AG04449 (cell line): ENCODE measurements at regions not wholly inside any gene's neighbourhood (a gene's known extent, or its start where the extent isn't known, plus 50 kb on each side); places are given as distances from the start of the nearest gene placed in this dataset.

ENCODE experiments used
- CTCF ChIA-PET: fragments of 350-600 bp; formaldehyde crosslinking; extraction: SDS; loops from one replicate; lab custom pipeline; 2021; ENCODE audit warnings: antibody characterized with exemption; lab: Yijun Ruan, JAX
- POLR2A ChIA-PET: fragments of 400-600, 350-600 bp; formaldehyde crosslinking; extraction: SDS; loops from one replicate; lab custom pipeline; 2020; ENCODE audit warnings: antibody characterized with exemption, inconsistent platforms; lab: Yijun Ruan, JAX
- DNase-seq: peaks from one replicate; pipeline ENCODE4 v3.0.0-alpha.2; 2010; ENCODE audit warnings: low read depth, low spot score
- H3K4me3 ChIP-seq: 2 replicates; pipeline ENCODE4 v1.5.1; 2011; ENCODE audit warnings: low read depth, mild to moderate bottlenecking, control low read depth, low read length
- TF ChIP-seq, protein P1 (sequence below): IDR thresholded peaks from one replicate; pipeline ENCODE4 v1.5.1; 2011; ENCODE audit warnings: mild to moderate bottlenecking, moderate library complexity, low read length, control low read depth, inconsistent platforms; ENCODE audit not compliant: insufficient read depth; ENCODE audit errors: missing control alignments

DNA sequence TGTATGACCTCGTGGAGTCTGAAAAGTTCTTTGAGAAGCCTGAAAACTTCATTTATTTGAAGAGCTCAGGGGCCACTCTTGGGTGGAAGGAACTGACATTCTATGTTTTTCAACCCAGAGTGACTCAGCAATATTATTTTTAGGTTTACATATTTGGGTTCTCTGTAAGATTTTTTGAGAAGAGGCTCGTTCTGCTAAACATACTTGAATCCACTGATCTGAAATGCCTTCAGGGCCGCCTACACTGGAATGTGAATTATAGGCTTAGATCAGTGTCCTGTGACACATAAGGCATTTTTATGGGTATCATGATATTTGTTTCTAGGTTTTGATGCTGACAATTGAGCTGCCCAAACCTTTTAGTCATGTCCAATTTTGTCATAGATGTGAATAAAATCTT, 86.2 kb downstream of the PSAT1 start:
- ChIA-PET POLR2A (interaction anchor here (0.6 kb wide), 1 partner anchor 311 kb away, joined by 3 read pairs; no protein-coding TSS in a partner anchor), CTCF (interaction anchor here (0.9 to 12.4 kb wide), 3 partner anchors 12 to 18 kb away, joined by 3 to 101 read pairs (median 3); no protein-coding TSS in a partner anchor)
- no peak for DNase-seq
- TF ChIP-seq, protein P1, sequence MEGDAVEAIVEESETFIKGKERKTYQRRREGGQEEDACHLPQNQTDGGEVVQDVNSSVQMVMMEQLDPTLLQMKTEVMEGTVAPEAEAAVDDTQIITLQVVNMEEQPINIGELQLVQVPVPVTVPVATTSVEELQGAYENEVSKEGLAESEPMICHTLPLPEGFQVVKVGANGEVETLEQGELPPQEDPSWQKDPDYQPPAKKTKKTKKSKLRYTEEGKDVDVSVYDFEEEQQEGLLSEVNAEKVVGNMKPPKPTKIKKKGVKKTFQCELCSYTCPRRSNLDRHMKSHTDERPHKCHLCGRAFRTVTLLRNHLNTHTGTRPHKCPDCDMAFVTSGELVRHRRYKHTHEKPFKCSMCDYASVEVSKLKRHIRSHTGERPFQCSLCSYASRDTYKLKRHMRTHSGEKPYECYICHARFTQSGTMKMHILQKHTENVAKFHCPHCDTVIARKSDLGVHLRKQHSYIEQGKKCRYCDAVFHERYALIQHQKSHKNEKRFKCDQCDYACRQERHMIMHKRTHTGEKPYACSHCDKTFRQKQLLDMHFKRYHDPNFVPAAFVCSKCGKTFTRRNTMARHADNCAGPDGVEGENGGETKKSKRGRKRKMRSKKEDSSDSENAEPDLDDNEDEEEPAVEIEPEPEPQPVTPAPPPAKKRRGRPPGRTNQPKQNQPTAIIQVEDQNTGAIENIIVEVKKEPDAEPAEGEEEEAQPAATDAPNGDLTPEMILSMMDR: no peak
- no peak overlapping the region for H3K4me3 ChIP-seq

GRCh38 chr9:78386348-78386747, 89.4 kb downstream of the PSAT1 start:
- no peak overlapping the region for H3K4me3 ChIP-seq
- CTCF ChIA-PET: interaction anchor here (2.0 to 12.4 kb wide), 2 partner anchors 15 to 20 kb away, joined by 6 to 101 read pairs; no protein-coding TSS in a partner anchor
- POLR2A ChIA-PET: no interaction called here
- no peak for DNase-seq
- TF ChIP-seq, protein P1: no peak

- CTCF ChIA-PET: interaction anchor here (2.0 to 12.4 kb wide), 2 partner anchors 15 to 20 kb away, joined by 6 to 101 read pairs; no protein-coding TSS in a partner anchor
- H3K4me3 ChIP-seq: no peak overlapping the region
- TF ChIP-seq, protein P1: no peak
- POLR2A ChIA-PET: no interaction called here
- DNase-seq: no peak
These were observed 89.8 kb downstream of the PSAT1 start for GRCh38 chr9:78386773-78387172.

GRCh38 chr9:78393340-78393739, 96.4 kb downstream of the PSAT1 start:
- CTCF ChIA-PET: interaction anchor here (0.9 kb wide), 1 partner anchor 23 kb away, joined by 3 read pairs; no protein-coding TSS in a partner anchor
- TF ChIP-seq, protein P1: no peak
- no peak overlapping the region for H3K4me3 ChIP-seq
- DNase-seq: no peak
- POLR2A ChIA-PET: no interaction called here

DNA sequence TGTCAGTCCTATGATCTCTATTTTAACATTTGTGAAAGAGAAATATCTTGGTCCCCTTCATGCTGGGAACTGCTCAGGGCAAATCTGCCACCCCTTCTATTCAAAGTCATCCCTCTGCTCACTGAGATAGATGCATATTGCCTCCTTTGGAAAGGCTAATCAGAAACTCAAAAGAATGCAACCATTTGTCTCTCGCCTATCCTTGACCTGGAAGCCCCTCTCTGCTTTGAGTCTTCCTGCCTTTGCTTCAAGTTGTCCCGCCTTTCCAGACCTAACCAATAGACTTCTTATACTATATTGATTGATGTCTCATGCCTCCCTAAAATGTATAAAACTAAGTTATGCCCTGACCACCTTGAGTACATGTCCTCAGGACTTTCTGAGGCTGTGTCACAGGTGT, 97.0 kb downstream of the PSAT1 start:
- H3K4me3 ChIP-seq: no peak overlapping the region
- ChIA-PET CTCF (no interaction called here), POLR2A (no interaction called here)
- TF ChIP-seq, protein P1: no peak
- no peak for DNase-seq

DNA sequence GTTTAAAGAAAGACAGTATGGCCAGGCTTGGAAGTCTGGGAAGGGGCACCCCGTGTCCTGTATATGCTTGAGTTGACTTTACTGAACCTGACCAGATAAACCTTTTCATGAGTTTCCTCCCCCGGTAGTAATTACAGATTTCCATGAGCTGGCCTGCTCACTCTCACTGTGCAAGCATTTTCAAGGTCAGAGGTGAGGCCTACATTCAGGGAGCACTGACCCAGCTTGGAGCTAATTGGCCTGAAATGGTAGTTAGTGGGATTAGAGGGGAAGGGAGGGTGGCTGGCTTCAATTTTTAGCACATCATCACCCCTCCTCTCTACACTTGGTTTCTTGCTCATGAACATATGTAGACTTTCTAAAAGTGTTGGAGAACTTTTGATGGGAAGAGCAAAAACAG, 99.2 kb downstream of the PSAT1 start:
- TF ChIP-seq, protein P1: no peak
- no peak for DNase-seq
- POLR2A ChIA-PET: no interaction called here
- CTCF ChIA-PET: no interaction called here
- H3K4me3 ChIP-seq: no peak overlapping the region
